Right cardiac atrium (tissue), 5 donors: ENCODE measurements at regions not wholly inside any gene's neighbourhood (a gene's known extent, or its start where the extent isn't known, plus 50 kb on each side); places are given as distances from the start of the nearest gene placed in this dataset.
A peak's percentile ranks its signal among the peaks of the same experiment; 100 is the strongest.

Experiments used
- ATAC-seq, 2 donors: fragments of 200-7000 bp; cut with Tn5 transposase; one replicate each; pipeline versions ENCODE4 v1.8.0 to v1.9.1; 2020; ENCODE audit warnings: moderate library complexity in 2 of 2, mild to moderate bottlenecking in 1 of 2
- DNase-seq, 3 donors: peaks; one replicate each; pipeline ENCODE4 v3.0.0-alpha.2; 2020
- H3K27ac ChIP-seq: one replicate; pipeline ENCODE4 v1.5.1; 2013; ENCODE audit warnings: mild to moderate bottlenecking, low read length, control low read depth, moderate library complexity
- H3K27me3 ChIP-seq: one replicate; pipeline ENCODE4 v1.6.1; 2013; ENCODE audit not compliant: control insufficient read depth, insufficient read depth
- H3K4me1 ChIP-seq: one replicate; pipeline ENCODE4 v1.6.1; 2013; ENCODE audit warnings: low read length; ENCODE audit not compliant: control insufficient read depth, insufficient read depth
- H3K4me3 ChIP-seq: one replicate; pipeline ENCODE4 v1.5.1; 2013; ENCODE audit warnings: low read length, control low read depth
- H3K9me3 ChIP-seq: one replicate; pipeline ENCODE4 v1.6.1; 2013; ENCODE audit warnings: low read length; ENCODE audit not compliant: control insufficient read depth
- WGBS: extraction: QIAGEN DNeasy Blood & Tissue Kit; methylation state at CpG from one replicate; pipeline ENCODE4 v1.1.7; 2013; 5-methylcytosine and 5-hydroxymethylcytosine counted together
- intact Hi-C, 4 donors: fragments of 100-400 bp; cut with DNase I; formaldehyde crosslinking; loops; one replicate each; pipeline versions ENCODE4 v1.11.0 to v1.14.0; 2022 to 2023
- donor health status: healthy with polysubstance abuse.
- donor health status: DM: no; HTN: yes; CAD: no.
- donor health status: DM: no; HTN: no; CAD: no.
- donor health status: DM: no; HTN: yes; CAD: no; lungs with severe emphysema.
- donor health status: DM: yes; HTN: yes; CAD: no.

- H3K4me1 ChIP-seq, result no peaks in the 10 kb centered on the region
- no peaks in the 10 kb centered on the region for H3K9me3 ChIP-seq
- H3K4me3 ChIP-seq, result no peak overlapping the region
- ATAC-seq (no peak), DNase-seq (no peak)
- H3K27me3 ChIP-seq, result no peaks in the 10 kb centered on the region
- intact Hi-C loops, result no loop called here
- no peak overlapping the region for H3K27ac ChIP-seq
Measured at GRCh38 chr2:40851661-40852060, 399.8 kb upstream of the SLC8A1 start.

GRCh38 chr2:40859617-40860016, 407.7 kb upstream of the SLC8A1 start:
- no peaks in the 10 kb centered on the region for H3K9me3 ChIP-seq
- H3K4me3 ChIP-seq, result no peak overlapping the region
- no peak for DNase-seq
- H3K27ac ChIP-seq, result no peak overlapping the region
- intact Hi-C loops, result no loop called here
- no peak for ATAC-seq
- H3K4me1 ChIP-seq, result no peaks in the 10 kb centered on the region
- H3K27me3 ChIP-seq, result no peaks in the 10 kb centered on the region
- 86% methylated on average over 1 of the region's 1 CpG for WGBS

GRCh38 chr2:40867829-40868228, 415.9 kb upstream of the SLC8A1 start:
- WGBS, result 75% methylated on average over 5 of the region's 5 CpGs
- intact Hi-C loops, result no loop called here
- no peak for DNase-seq

GRCh38 chr2:40872580-40872979, 420.7 kb upstream of the SLC8A1 start:
- no peak overlapping the region for H3K27ac ChIP-seq
- WGBS, result 58% methylated on average over 2 of the region's 2 CpGs
- no peaks in the 10 kb centered on the region for H3K9me3 ChIP-seq
- no peaks in the 10 kb centered on the region for H3K27me3 ChIP-seq
- no peak for DNase-seq
- no peak for ATAC-seq
- intact Hi-C loops, result no loop called here
- H3K4me3 ChIP-seq, result no peak overlapping the region
- H3K4me1 ChIP-seq, result no peaks in the 10 kb centered on the region

More at GRCh38 chr2:40867829-40868228, 415.9 kb upstream of the SLC8A1 start:
- H3K9me3 ChIP-seq, result no peaks in the 10 kb centered on the region
- ATAC-seq, result no peak
- no peak overlapping the region for H3K4me3 ChIP-seq
- H3K27me3 ChIP-seq, result no peaks in the 10 kb centered on the region
- H3K4me1 ChIP-seq, result no peaks in the 10 kb centered on the region
- H3K27ac ChIP-seq, result no peak overlapping the region

- H3K27ac ChIP-seq, result no peak overlapping the region
- no peak overlapping the region for H3K4me3 ChIP-seq
- ATAC-seq (no peak), DNase-seq (no peak)
- no peaks in the 10 kb centered on the region for H3K27me3 ChIP-seq
- no peaks in the 10 kb centered on the region for H3K9me3 ChIP-seq
- no peaks in the 10 kb centered on the region for H3K4me1 ChIP-seq
- WGBS, result 79% methylated on average over 3 of the region's 3 CpGs
- intact Hi-C loops, result no loop called here
Measured at GRCh38 chr2:40874380-40874779, 422.5 kb upstream of the SLC8A1 start.

GRCh38 chr2:40877734-40878288, 425.9 kb upstream of the SLC8A1 start:
- ATAC-seq (no peak), DNase-seq (no peak)
- H3K4me1 ChIP-seq, result no peaks in the 10 kb centered on the region
- H3K4me3 ChIP-seq, result no peak overlapping the region
- H3K9me3 ChIP-seq, result no peaks in the 10 kb centered on the region
- no peaks in the 10 kb centered on the region for H3K27me3 ChIP-seq
- H3K27ac ChIP-seq, result no peak overlapping the region
- intact Hi-C loops, result no loop called here

- no peak for DNase-seq
- intact Hi-C loops, result no loop called here
Measured at GRCh38 chr2:40879305-40879704, 427.4 kb upstream of the SLC8A1 start.

GRCh38 chr2:40886100-40886499, 434.2 kb upstream of the SLC8A1 start:
- Histone ChIP-seq H3K27ac (no peak overlapping the region), H3K4me1 (no peaks in the 10 kb centered on the region), H3K9me3 (no peaks in the 10 kb centered on the region), H3K4me3 (no peak overlapping the region), H3K27me3 (no peaks in the 10 kb centered on the region)
- intact Hi-C loops, result no loop called here
- DNase-seq, result no peak
- no peak for ATAC-seq
- 90% methylated on average over 1 of the region's 1 CpG for WGBS

More at GRCh38 chr2:40879305-40879704, 427.4 kb upstream of the SLC8A1 start:
- no peaks in the 10 kb centered on the region for H3K4me1 ChIP-seq
- no peak overlapping the region for H3K27ac ChIP-seq
- ATAC-seq, result no peak
- WGBS, result 77% methylated on average over 1 of the region's 1 CpG
- no peak overlapping the region for H3K4me3 ChIP-seq
- no peaks in the 10 kb centered on the region for H3K27me3 ChIP-seq
- H3K9me3 ChIP-seq, result no peaks in the 10 kb centered on the region

GRCh38 chr2:40886655-40887054, 434.8 kb upstream of the SLC8A1 start:
- H3K4me3 ChIP-seq, result no peak overlapping the region
- H3K9me3 ChIP-seq, result no peaks in the 10 kb centered on the region
- DNase-seq (no peak), ATAC-seq (no peak)
- 95% methylated on average over 1 of the region's 1 CpG for WGBS
- intact Hi-C loops, result no loop called here
- H3K27ac ChIP-seq, result no peak overlapping the region
- no peaks in the 10 kb centered on the region for H3K4me1 ChIP-seq
- H3K27me3 ChIP-seq, result no peaks in the 10 kb centered on the region

GRCh38 chr2:40896358-40896757, 444.5 kb upstream of the SLC8A1 start:
- Histone ChIP-seq H3K4me3 (no peak overlapping the region), H3K27ac (no peak overlapping the region), H3K4me1 (no peaks in the 10 kb centered on the region), H3K9me3 (no peaks in the 10 kb centered on the region), H3K27me3 (no peaks in the 10 kb centered on the region)
- ATAC-seq, result no peak
- no peak for DNase-seq
- intact Hi-C loops, result no loop called here

- Histone ChIP-seq H3K4me1 (no peaks in the 10 kb centered on the region), H3K4me3 (no peak overlapping the region), H3K27ac (no peak overlapping the region), H3K27me3 (no peaks in the 10 kb centered on the region), H3K9me3 (no peaks in the 10 kb centered on the region)
- intact Hi-C loops, result no loop called here
- DNase-seq (no peak), ATAC-seq (peak in 1 of 2 donors; percentile 38)
Measured at GRCh38 chr2:40914666-40915065, 462.8 kb upstream of the SLC8A1 start.

GRCh38 chr2:40915651-40916050, 463.8 kb upstream of the SLC8A1 start:
- intact Hi-C loops, result no loop called here
- Histone ChIP-seq H3K27me3 (no peaks in the 10 kb centered on the region), H3K4me3 (no peak overlapping the region), H3K4me1 (no peaks in the 10 kb centered on the region), H3K9me3 (no peaks in the 10 kb centered on the region), H3K27ac (no peak overlapping the region)
- no peak for DNase-seq
- ATAC-seq, result no peak
